Osteoblast (primary cell): ENCODE measurements at regions not wholly inside any gene's neighbourhood (a gene's known extent, or its start where the extent isn't known, plus 50 kb on each side); places are given as distances from the start of the nearest gene placed in this dataset.

Experiments
- DNase-seq: peaks from one replicate; pipeline ENCODE4 v3.0.0; 2011; ENCODE audit warnings: low spot score, mixed read lengths; ENCODE audit not compliant: insufficient read length; ENCODE audit errors: missing footprints
- H2AFZ ChIP-seq: 2 replicates; pipeline ENCODE4 v1.6.0; 2011; ENCODE audit warnings: mild to moderate bottlenecking, low read length
- H3K27ac ChIP-seq: 2 replicates; pipeline ENCODE4 v1.5.1; 2011; ENCODE audit warnings: mild to moderate bottlenecking, low read depth, low read length, moderate library complexity
- H3K27me3 ChIP-seq: 2 replicates; pipeline ENCODE4 v1.6.0; 2012; ENCODE audit warnings: mild to moderate bottlenecking, control low read depth, inconsistent platforms, low read length, moderate library complexity; ENCODE audit not compliant: insufficient read depth
- H3K36me3 ChIP-seq: 2 replicates; pipeline ENCODE4 v1.5.1; 2011; ENCODE audit warnings: mild to moderate bottlenecking, low read length, control low read depth, moderate library complexity; ENCODE audit not compliant: insufficient read depth
- H3K4me1 ChIP-seq: 2 replicates; pipeline ENCODE4 v1.5.1; 2011; ENCODE audit warnings: mild to moderate bottlenecking, low read length, control low read depth, moderate library complexity; ENCODE audit not compliant: insufficient read depth
- H3K4me2 ChIP-seq: 2 replicates; pipeline ENCODE4 v1.6.0; 2011; ENCODE audit warnings: mild to moderate bottlenecking, low read length; ENCODE audit not compliant: insufficient read depth
- H3K4me3 ChIP-seq: fragments of 200-600 bp; sonication (generic); 3 replicates; pipeline ENCODE4 v1.5.1; 2012; ENCODE audit warnings: mild to moderate bottlenecking, low read length, inconsistent platforms; ENCODE audit not compliant: insufficient read depth
- H3K79me2 ChIP-seq: 2 replicates; pipeline ENCODE4 v1.6.0; 2012; ENCODE audit warnings: mild to moderate bottlenecking, low read length, control low read depth, inconsistent platforms; ENCODE audit not compliant: insufficient read depth
- H3K9me3 ChIP-seq: 2 replicates; pipeline ENCODE4 v1.5.1; 2011; ENCODE audit warnings: low read depth, low read length, control low read depth
- H4K20me1 ChIP-seq: 2 replicates; pipeline ENCODE4 v1.6.0; 2012; ENCODE audit warnings: mild to moderate bottlenecking, low read length, control low read depth; ENCODE audit not compliant: insufficient read depth
- TF ChIP-seq, protein P1 (sequence below): IDR thresholded peaks from 2 replicates; pipeline ENCODE4 v1.5.1; 2011; ENCODE audit warnings: mild to moderate bottlenecking, low read depth, low read length, moderate library complexity; ENCODE audit errors: extremely low read depth

DNA sequence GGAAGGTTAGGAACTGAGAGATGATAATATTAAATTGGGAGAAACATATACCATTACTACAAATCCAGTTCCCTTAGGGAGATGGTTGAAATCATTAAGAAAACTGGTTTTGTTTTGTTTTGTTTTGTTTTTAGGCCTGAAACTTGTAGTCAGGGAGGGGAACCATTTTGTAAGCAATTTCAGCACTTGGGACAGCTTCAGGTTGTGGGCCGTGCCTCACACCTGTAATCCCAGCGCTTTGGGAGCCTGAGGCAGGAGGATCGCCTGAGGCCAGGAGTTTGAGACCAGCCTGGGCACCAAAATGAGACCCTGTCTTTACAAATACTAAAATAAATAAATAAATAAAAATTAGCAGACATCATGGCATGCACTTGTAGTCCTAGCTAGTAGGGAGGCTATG lies 694.3 kb upstream of the NR5A2 start:
- no peak overlapping the region for H2AFZ ChIP-seq
- H3K27ac ChIP-seq = no peak overlapping the region
- H3K36me3 ChIP-seq = no peaks in the 10 kb centered on the region
- H3K4me2 ChIP-seq = no peak overlapping the region
- H3K4me3 ChIP-seq = no peak overlapping the region
- H3K79me2 ChIP-seq = no peaks in the 10 kb centered on the region
- no peaks in the 10 kb centered on the region for H3K4me1 ChIP-seq
- H3K9me3 ChIP-seq = no peaks in the 10 kb centered on the region
- no peak for DNase-seq
- no peaks in the 10 kb centered on the region for H3K27me3 ChIP-seq
- TF ChIP-seq, protein P1, sequence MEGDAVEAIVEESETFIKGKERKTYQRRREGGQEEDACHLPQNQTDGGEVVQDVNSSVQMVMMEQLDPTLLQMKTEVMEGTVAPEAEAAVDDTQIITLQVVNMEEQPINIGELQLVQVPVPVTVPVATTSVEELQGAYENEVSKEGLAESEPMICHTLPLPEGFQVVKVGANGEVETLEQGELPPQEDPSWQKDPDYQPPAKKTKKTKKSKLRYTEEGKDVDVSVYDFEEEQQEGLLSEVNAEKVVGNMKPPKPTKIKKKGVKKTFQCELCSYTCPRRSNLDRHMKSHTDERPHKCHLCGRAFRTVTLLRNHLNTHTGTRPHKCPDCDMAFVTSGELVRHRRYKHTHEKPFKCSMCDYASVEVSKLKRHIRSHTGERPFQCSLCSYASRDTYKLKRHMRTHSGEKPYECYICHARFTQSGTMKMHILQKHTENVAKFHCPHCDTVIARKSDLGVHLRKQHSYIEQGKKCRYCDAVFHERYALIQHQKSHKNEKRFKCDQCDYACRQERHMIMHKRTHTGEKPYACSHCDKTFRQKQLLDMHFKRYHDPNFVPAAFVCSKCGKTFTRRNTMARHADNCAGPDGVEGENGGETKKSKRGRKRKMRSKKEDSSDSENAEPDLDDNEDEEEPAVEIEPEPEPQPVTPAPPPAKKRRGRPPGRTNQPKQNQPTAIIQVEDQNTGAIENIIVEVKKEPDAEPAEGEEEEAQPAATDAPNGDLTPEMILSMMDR = no peak
- no peaks in the 10 kb centered on the region for H4K20me1 ChIP-seq

DNA sequence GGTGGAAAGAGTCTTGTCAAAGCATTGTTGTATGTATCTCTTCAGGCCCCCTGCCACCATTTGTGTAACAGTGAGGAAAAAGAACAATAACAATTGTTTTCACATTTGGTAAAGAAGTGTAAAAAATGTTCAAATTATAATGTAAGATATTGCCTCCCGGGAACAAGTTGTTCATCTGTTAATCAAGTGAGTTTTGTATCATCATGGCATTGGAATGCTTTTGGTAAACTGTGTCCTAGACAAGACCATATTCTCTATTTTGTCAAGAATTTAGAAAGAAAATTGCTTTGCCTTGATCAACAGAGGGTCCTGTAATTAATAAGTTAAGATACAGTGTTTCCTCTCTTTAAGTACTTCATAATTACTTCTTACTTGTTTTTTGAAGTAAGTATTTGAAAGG lies 692.0 kb upstream of the NR5A2 start:
- Histone ChIP-seq H2AFZ (no peak overlapping the region), H3K27me3 (no peaks in the 10 kb centered on the region), H3K79me2 (no peaks in the 10 kb centered on the region), H3K9me3 (no peaks in the 10 kb centered on the region), H3K4me3 (no peak overlapping the region), H3K4me2 (no peak overlapping the region), H3K27ac (no peak overlapping the region), H4K20me1 (no peaks in the 10 kb centered on the region), H3K4me1 (no peaks in the 10 kb centered on the region), H3K36me3 (no peaks in the 10 kb centered on the region)
- DNase-seq = no peak
- TF ChIP-seq, protein P1 = no peak

GRCh38 chr1:199336745-199337640 lies 690.5 kb upstream of the NR5A2 start:
- Histone ChIP-seq H4K20me1 (no peaks in the 10 kb centered on the region), H3K79me2 (no peaks in the 10 kb centered on the region), H3K36me3 (no peaks in the 10 kb centered on the region), H2AFZ (no peak overlapping the region), H3K4me3 (no peak overlapping the region), H3K27ac (no peak overlapping the region), H3K27me3 (no peaks in the 10 kb centered on the region), H3K4me1 (no peaks in the 10 kb centered on the region), H3K4me2 (no peak overlapping the region), H3K9me3 (no peaks in the 10 kb centered on the region)
- TF ChIP-seq, protein P1 = no peak
- DNase-seq = no peak

DNA sequence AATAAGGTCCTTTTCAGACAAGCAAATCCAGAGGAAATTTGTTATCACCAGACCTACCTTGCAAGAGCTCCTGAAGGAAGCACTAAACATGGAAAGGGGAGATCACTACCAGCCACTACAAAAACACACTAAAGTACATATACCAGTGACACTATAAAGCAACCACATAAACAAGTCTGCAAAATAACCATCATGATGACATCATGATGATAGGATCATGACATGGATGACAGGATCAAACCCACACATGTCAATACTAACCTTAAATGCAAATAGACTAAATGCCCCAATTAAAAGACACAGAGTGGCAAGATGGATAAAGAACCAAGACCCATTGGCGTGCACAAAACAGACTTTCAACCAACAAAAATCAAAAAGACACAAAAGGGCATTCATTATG lies 688.8 kb upstream of the NR5A2 start:
- Histone ChIP-seq H3K4me2 (no peak overlapping the region), H3K9me3 (no peaks in the 10 kb centered on the region), H4K20me1 (no peaks in the 10 kb centered on the region), H3K36me3 (no peaks in the 10 kb centered on the region), H3K4me3 (no peak overlapping the region), H2AFZ (no peak overlapping the region), H3K27me3 (no peaks in the 10 kb centered on the region), H3K4me1 (no peaks in the 10 kb centered on the region), H3K79me2 (no peaks in the 10 kb centered on the region), H3K27ac (no peak overlapping the region)
- TF ChIP-seq, protein P1 = no peak
- no peak for DNase-seq
